H1 (cell line): ENCODE measurements at regions not wholly inside any gene's neighbourhood (a gene's known extent, or its start where the extent isn't known, plus 50 kb on each side); places are given as distances from the start of the nearest gene placed in this dataset.
"Not testable (repeated sequence)": the region's sequence is repeated elsewhere in the genome, so short reads cannot be mapped to it uniquely, and the experiment has no call there.

Experiments used
- CTCF ChIA-PET: fragments of 300-600 bp; sonication (Branson Sonifier 250); formaldehyde crosslinking; loops from one replicate; lab custom pipeline; 2021; ENCODE audit not compliant: partially characterized antibody; lab: Charles Lee
- POLR2A ChIA-PET: fragments of 300-600 bp; sonication (Branson Sonifier 250); formaldehyde crosslinking; loops from one replicate; lab custom pipeline; 2021; ENCODE audit warnings: inconsistent platforms; ENCODE audit not compliant: partially characterized antibody; lab: Charles Lee
- DNase-seq, 2 experiments: peaks; one replicate each; pipeline versions ENCODE4 v3.0.0 to v3.0.0-alpha.2; 2010 to 2022; ENCODE audit warnings: low spot score in 2 of 2, low read depth in 1 of 2, mixed read lengths in 1 of 2
- FAIRE-seq: peaks from 2 replicates; lab custom pipeline; 2011; peaks lifted over from hg19 to GRCh38; lab: Jason Lieb, UNC
- H2AFZ ChIP-seq: 2 replicates; pipeline ENCODE4 v1.8.1; 2012; ENCODE audit warnings: low read length, inconsistent platforms
- H2AK5ac ChIP-seq: 2 replicates; pipeline ENCODE4 v1.6.1; 2013; ENCODE audit warnings: low read depth, low read length
- H2BK120ac ChIP-seq: replicated peaks from 2 replicates; pipeline ENCODE3; 2013; ENCODE audit warnings: low read depth, low read length, inconsistent platforms
- H2BK12ac ChIP-seq: 2 replicates; pipeline ENCODE4 v1.6.1; 2013; ENCODE audit warnings: low read depth, low read length
- H2BK15ac ChIP-seq: 2 replicates; pipeline ENCODE4 v1.6.1; 2013; ENCODE audit warnings: low read length
- H2BK20ac ChIP-seq: 2 replicates; pipeline ENCODE4 v1.6.1; 2013; ENCODE audit warnings: low read length
- H2BK5ac ChIP-seq: 2 replicates; pipeline ENCODE4 v1.6.1; 2013; ENCODE audit warnings: low read depth, low read length
- H3K14ac ChIP-seq: 2 replicates; pipeline ENCODE4 v1.6.1; 2013; ENCODE audit warnings: inconsistent platforms; ENCODE audit not compliant: insufficient read length
- H3K18ac ChIP-seq: 2 replicates; pipeline ENCODE4 v1.6.1; 2013; ENCODE audit warnings: low read length; ENCODE audit errors: extremely low read depth
- H3K23ac ChIP-seq: 2 replicates; pipeline ENCODE4 v1.6.1; 2013; ENCODE audit warnings: inconsistent platforms; ENCODE audit not compliant: insufficient read length
- H3K23me2 ChIP-seq: 2 replicates; pipeline ENCODE4 v1.6.1; 2013; ENCODE audit warnings: low read depth, low read length
- H3K27ac ChIP-seq: 2 replicates; pipeline ENCODE4 v1.6.1; 2011; ENCODE audit warnings: low read depth, low read length, inconsistent platforms
- H3K27me3 ChIP-seq, 4 experiments: replicated peaks in 1 of 4; 1 replicate in 1 of 4; 2 replicates in 3 of 4; pipeline versions ENCODE4 v1.6.1 to v1.8.1; 2011 to 2013; ENCODE audit warnings: low read length in 3 of 4, mild to moderate bottlenecking in 3 of 4, inconsistent platforms in 2 of 4, mixed read lengths in 2 of 4, moderate library complexity in 1 of 4; ENCODE audit not compliant: control insufficient read depth in 3 of 4, insufficient read depth in 3 of 4; ENCODE audit errors: extremely low read depth in 1 of 4
- H3K36me3 ChIP-seq, 4 experiments: 2 replicates each; pipeline versions ENCODE4 v1.6.1 to v1.8.1; 2011 to 2013; ENCODE audit warnings: mild to moderate bottlenecking in 4 of 4, low read length in 3 of 4, moderate library complexity in 2 of 4, control low read depth in 1 of 4, inconsistent platforms in 1 of 4; ENCODE audit not compliant: insufficient read depth in 4 of 4, control insufficient read depth in 2 of 4
- H3K4ac ChIP-seq: replicated peaks from 2 replicates; pipeline ENCODE3; 2013; ENCODE audit warnings: low read length, low read depth, mixed read lengths, inconsistent platforms; ENCODE audit not compliant: insufficient read length
- H3K4me1 ChIP-seq, 4 experiments: replicated peaks in 1 of 4; 1 replicate in 1 of 4; 2 replicates in 3 of 4; pipeline versions ENCODE4 v1.6.1 to v1.8.1; 2011 to 2013; ENCODE audit warnings: low read length in 3 of 4, inconsistent platforms in 2 of 4, mixed read lengths in 1 of 4; ENCODE audit not compliant: insufficient read depth in 4 of 4, control insufficient read depth in 3 of 4
- H3K4me2 ChIP-seq, 2 experiments: 2 replicates each; pipeline versions ENCODE4 v1.6.1 to v1.8.1; 2011 to 2013; ENCODE audit warnings: low read depth in 2 of 2, low read length in 2 of 2, control low read depth in 1 of 2, inconsistent platforms in 1 of 2, mild to moderate bottlenecking in 1 of 2; ENCODE audit not compliant: insufficient read depth in 1 of 2
- H3K4me3 ChIP-seq, 4 experiments: fragments of 200-600, 300-600 bp in 1 of 4; sonication (generic), shearing (Covaris generic), sonication (Bioruptor Twin) in 1 of 4; 2 replicates each; pipeline versions ENCODE4 v1.5.1 to v1.8.1; 2011 to 2016; ENCODE audit warnings: low read length in 4 of 4, low read depth in 3 of 4, control low read depth in 2 of 4, inconsistent platforms in 2 of 4, mild to moderate bottlenecking in 2 of 4, mixed read lengths in 1 of 4, moderate library complexity in 1 of 4; ENCODE audit not compliant: insufficient read depth in 2 of 4; ENCODE audit errors: extremely low read depth in 1 of 4
- H3K56ac ChIP-seq: replicated peaks from 2 replicates; pipeline ENCODE3; 2013; ENCODE audit warnings: low read depth, mild to moderate bottlenecking, mixed read lengths, low read length, inconsistent platforms; ENCODE audit not compliant: insufficient read length
- H3K79me1 ChIP-seq: 2 replicates; pipeline ENCODE4 v1.6.1; 2013; ENCODE audit warnings: low read depth, low read length, control low read depth
- H3K79me2 ChIP-seq, 2 experiments: 2 replicates each; pipeline versions ENCODE4 v1.6.1 to v1.8.1; 2012 to 2013; ENCODE audit warnings: low read length in 2 of 2, mild to moderate bottlenecking in 2 of 2, inconsistent platforms in 1 of 2; ENCODE audit not compliant: insufficient read depth in 2 of 2, control insufficient read depth in 1 of 2
- H3K9ac ChIP-seq, 4 experiments: replicated peaks in 1 of 4; 1 replicate in 1 of 4; 2 replicates in 3 of 4; pipeline versions ENCODE4 v1.6.1 to v1.8.1; 2011 to 2013; ENCODE audit warnings: low read depth in 3 of 4, low read length in 3 of 4, control low read depth in 2 of 4, mild to moderate bottlenecking in 2 of 4, moderate library complexity in 2 of 4, inconsistent platforms in 1 of 4; ENCODE audit errors: extremely low read depth in 1 of 4
- H3K9me3 ChIP-seq, 2 experiments: 2 replicates each; pipeline versions ENCODE4 v1.6.1 to v1.8.1; 2012 to 2013; ENCODE audit warnings: mild to moderate bottlenecking in 2 of 2, moderate library complexity in 2 of 2, control low read depth in 1 of 2, inconsistent platforms in 1 of 2, low read depth in 1 of 2, low read length in 1 of 2, mixed read lengths in 1 of 2; ENCODE audit not compliant: insufficient read depth in 2 of 2
- H4K20me1 ChIP-seq, 2 experiments: replicated peaks in 1 of 2; 2 replicates each; pipeline versions ENCODE3 to v1.8.1; 2011 to 2013; ENCODE audit warnings: inconsistent platforms in 2 of 2, low read length in 2 of 2, mild to moderate bottlenecking in 1 of 2; ENCODE audit not compliant: insufficient read depth in 2 of 2, control insufficient read depth in 1 of 2
- H4K5ac ChIP-seq: 2 replicates; pipeline ENCODE4 v1.6.1; 2013; ENCODE audit warnings: low read length, low read depth, mixed read lengths, inconsistent platforms; ENCODE audit not compliant: insufficient read length
- H4K8ac ChIP-seq: 2 replicates; pipeline ENCODE4 v1.8.0; 2013; ENCODE audit warnings: mild to moderate bottlenecking, moderate library complexity, low read length, inconsistent platforms; ENCODE audit not compliant: insufficient read depth; ENCODE audit errors: extremely low read depth
- H4K91ac ChIP-seq: replicated peaks from 2 replicates; pipeline ENCODE3; 2013; ENCODE audit warnings: low read length, mixed read lengths, inconsistent platforms; ENCODE audit not compliant: insufficient read length
- WGBS, 2 experiments: shearing (Covaris generic) in 1 of 2; methylation state at CpG; one replicate each; pipeline versions ENCODE4 v1.1.6 to v1.1.7; 2013 to 2015; ENCODE audit warnings: low lambda C conversion rate in 2 of 2, mixed read lengths in 2 of 2, inconsistent platforms in 1 of 2, low coverage in 1 of 2, missing lambda C conversion rate in 1 of 2; ENCODE audit not compliant: insufficient replicate concordance in 2 of 2, insufficient coverage in 1 of 2, insufficient read length in 1 of 2; ENCODE audit errors: extremely low coverage in 1 of 2, missing lambda C conversion rate in 1 of 2; 5-methylcytosine and 5-hydroxymethylcytosine counted together

DNA sequence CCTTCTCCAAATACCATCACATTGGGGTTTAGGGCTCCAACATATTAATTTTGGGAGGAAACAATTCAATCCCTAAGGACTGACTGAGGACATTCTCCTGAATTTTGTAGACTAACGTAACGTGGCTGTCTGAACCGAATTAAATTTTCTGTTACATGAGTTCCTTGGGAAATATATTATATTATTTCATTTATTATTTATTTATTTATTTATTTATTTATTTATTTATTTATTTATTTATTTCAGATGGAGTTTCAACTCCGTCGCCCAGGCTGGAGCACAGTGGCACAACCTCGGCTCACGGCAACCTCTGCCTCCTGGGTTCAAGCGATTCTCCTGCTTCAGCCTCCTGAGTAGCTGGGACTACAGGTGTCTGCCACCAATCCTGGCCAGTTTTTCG is 193.2 kb upstream of the EXOC2 start:
- H2AK5ac ChIP-seq, H3K4me3 ChIP-seq, FAIRE-seq, H3K23ac ChIP-seq, CTCF ChIA-PET, H4K8ac ChIP-seq, H3K56ac ChIP-seq, H2BK120ac ChIP-seq, H3K23me2 ChIP-seq, H3K9ac ChIP-seq, POLR2A ChIA-PET, H2BK5ac ChIP-seq, H3K79me1 ChIP-seq, H3K4me1 ChIP-seq, H2AFZ ChIP-seq, H3K27me3 ChIP-seq, H3K4me2 ChIP-seq, H3K79me2 ChIP-seq, H3K9me3 ChIP-seq, H3K14ac ChIP-seq, H3K36me3 ChIP-seq, H4K5ac ChIP-seq, H2BK15ac ChIP-seq, H3K4ac ChIP-seq, H4K20me1 ChIP-seq, H3K27ac ChIP-seq, H2BK12ac ChIP-seq, H3K18ac ChIP-seq, H4K91ac ChIP-seq, DNase-seq, H2BK20ac ChIP-seq: not testable (repeated sequence)
- 95% methylated on average over 9 of the region's 9 CpGs; no CpG with 5 or more reads in 1 of the 2 experiments for WGBS, 2 experiments
